GM19193 (cell line): ENCODE measurements at regions not wholly inside any gene's neighbourhood (a gene's known extent, or its start where the extent isn't known, plus 50 kb on each side); places are given as distances from the start of the nearest gene placed in this dataset.

Experiments used
- POLR2A ChIP-seq: IDR thresholded peaks from 4 replicates; pipeline ENCODE4 v1.6.1; 2011; ENCODE audit not compliant: insufficient read depth, insufficient read length; ENCODE audit errors: extremely low read depth

GRCh38 chrX:38879631-38880220 lies 78.5 kb downstream of the MID1IP1 start:
- TF ChIP-seq POLR2A = peak; percentile 30

DNA sequence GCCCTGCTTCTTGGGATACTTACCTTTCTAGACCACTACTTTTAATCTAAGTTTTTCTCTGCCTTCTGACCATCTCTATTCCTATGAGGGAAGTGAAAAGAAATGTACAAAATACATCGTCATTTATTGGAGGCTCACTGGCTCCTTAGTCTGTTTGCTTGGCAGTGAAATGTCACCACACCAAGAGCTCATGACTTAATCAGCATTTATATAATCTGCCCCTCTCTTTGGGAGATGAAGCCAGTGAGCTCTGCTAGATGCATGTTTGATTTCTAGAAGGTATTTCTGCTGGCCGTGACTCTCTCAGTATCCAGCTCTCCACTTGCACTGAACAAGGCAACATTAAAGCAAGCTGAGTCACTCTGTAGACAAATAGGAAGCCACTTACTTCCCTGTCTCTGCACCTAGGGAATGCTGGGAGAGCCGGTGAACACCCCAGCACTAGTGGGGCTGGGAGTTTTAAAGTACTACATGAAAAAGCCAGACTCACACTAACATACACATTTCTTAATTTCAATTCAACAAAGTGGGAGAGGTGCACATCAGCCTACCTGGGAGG lies 79.1 kb downstream of the MID1IP1 start:
- TF ChIP-seq POLR2A = no peak

DNA sequence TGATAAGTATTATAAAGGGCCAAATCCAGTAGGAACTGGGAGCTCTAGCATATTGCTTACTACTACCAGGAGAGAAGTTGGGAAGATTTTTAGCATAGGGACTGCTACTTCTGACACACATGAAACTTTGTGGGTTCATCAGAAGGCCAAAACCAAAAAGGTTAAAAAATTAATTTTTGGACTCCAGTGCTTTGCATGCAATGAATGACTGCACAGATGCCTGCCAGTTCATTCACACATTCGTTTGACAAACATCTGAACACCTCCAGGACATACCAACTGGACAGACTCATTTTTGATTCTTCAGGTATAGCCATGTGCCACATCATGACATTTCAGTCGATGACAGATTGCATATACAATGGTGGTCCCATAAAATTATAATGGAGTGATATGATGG lies 79.8 kb downstream of the MID1IP1 start:
- TF ChIP-seq POLR2A = no peak

GRCh38 chrX:38881727-38882126 lies 80.5 kb downstream of the MID1IP1 start:
- no peak for TF ChIP-seq POLR2A

GRCh38 chrX:38882894-38883626 lies 81.8 kb downstream of the MID1IP1 start:
- no peak for TF ChIP-seq POLR2A

GRCh38 chrX:38886112-38886511 lies 84.9 kb downstream of the MID1IP1 start:
- TF ChIP-seq POLR2A = no peak

- no peak for TF ChIP-seq POLR2A
These were observed 86.0 kb downstream of the MID1IP1 start for GRCh38 chrX:38887222-38887621.

DNA sequence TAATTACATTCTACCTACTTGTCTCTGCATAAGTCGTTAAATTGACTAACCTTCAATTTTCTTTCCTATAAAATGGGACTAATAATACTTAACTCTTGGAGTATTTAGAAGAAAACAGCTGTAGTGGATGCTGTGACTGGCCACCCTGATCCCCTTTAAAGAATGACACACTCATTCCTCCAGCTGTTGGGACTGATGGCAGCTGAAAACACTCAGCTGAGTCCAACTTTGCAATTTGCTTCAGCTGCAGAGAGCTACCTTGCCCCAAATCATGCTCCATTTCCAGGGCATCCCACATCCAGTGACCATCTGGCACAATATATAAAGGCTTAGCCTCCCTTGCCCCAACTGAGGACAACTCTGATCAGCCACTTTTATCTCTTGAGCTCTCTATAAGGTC lies 89.1 kb downstream of the MID1IP1 start:
- no peak for TF ChIP-seq POLR2A

DNA sequence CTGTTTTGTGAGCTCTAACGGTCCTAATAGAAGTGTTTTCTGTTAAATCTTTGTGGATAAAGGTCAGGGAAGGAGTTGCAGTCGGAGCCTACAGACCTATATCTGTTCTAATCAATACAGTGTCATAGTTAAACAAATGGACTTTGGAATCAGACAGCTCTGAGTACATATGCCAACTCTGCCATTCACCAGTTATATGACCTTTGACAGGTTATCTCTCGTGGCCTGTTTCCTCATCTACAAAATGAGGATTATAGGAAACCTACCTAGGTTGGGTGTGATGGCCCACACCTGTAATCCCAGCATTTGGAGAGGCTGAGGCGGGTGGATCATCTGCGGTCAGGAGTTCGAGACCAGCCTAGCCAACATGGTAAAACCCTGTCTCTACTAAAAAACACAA lies 89.7 kb downstream of the MID1IP1 start:
- TF ChIP-seq POLR2A = no peak

DNA sequence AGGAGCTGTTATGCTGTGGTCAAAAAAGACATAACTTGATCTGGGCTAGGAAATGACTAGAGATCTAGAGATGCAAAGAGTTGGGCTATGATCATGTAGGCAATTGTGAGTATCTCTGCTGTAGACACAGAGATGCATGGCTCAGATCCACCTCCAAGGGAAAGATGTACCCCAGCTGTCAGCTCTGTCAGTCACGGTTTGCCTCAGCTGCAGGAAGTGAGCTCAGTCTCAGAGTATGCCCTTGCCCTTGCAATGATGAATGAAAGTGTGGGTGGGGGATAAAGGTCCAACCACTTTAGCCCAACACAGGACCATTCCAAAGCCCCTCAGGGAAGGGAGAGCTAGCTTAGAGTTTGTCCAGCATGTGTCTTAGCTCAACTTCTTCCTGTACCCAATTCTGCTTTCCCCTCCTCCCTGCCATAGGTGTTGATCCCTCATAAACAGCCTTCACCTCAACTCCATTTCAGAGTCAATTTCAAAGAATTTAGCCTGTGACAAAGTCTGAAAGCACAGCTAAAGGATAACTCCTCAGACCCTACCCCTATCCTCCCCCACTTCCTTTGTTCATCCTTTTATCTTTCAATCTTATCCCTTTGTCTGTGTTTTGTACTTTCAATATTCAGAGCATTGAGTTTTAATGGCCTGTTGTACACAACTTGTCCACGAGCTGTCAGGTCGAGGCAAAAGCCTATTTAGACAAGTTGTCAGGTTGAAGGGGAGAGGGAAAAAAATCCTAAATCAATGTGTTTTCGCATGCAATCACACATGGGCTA lies 90.6 kb downstream of the MID1IP1 start:
- TF ChIP-seq POLR2A = no peak

DNA sequence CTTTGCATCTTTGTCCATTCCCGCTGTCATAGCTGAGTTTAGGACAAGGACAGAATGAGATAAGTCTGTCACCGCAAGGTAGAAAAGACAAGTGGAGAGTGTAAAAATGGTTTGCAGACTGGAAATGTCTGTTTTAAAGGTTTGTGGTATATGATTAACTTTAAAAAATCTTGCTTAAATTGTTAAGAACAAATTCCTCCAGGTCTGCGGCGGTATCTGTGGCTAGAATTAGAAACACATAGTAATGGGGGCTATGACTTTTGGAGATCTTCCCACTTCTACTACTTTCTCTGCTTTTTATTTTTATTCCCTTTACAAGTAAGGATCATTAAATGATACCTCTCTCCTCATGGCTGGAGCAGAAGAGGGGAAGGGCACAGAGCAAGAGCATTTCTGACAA lies 92.2 kb downstream of the MID1IP1 start:
- no peak for TF ChIP-seq POLR2A

- TF ChIP-seq POLR2A = no peak
These were observed 94.5 kb downstream of the MID1IP1 start for GRCh38 chrX:38895775-38896174.

DNA sequence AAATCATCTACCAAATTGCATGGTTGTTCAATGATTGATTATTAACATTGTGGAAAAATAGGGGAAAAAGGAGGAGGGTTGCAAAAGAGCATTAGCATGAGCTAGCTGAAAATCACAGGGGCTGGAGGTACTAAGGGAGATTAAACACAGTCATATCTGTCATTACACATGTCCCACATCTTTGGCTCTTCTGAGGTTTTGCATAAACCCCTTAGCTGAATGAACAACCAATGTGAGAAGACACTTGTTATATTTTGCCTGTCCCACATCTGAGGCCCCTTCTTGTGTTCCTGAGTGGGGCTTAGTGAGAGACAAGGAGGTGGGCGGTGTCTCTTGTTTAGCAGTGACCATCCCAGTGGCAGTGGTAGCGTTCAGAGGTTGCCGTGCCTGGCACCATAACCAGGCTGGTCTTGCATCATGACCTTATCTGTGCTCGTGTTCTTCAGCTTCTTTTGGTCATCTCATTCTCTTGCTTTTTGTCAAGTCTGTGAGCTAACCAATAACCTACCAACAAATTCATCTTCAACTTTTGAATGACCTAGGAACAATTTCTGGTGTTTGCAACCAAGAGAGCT lies 95.6 kb downstream of the MID1IP1 start:
- TF ChIP-seq POLR2A = no peak

DNA sequence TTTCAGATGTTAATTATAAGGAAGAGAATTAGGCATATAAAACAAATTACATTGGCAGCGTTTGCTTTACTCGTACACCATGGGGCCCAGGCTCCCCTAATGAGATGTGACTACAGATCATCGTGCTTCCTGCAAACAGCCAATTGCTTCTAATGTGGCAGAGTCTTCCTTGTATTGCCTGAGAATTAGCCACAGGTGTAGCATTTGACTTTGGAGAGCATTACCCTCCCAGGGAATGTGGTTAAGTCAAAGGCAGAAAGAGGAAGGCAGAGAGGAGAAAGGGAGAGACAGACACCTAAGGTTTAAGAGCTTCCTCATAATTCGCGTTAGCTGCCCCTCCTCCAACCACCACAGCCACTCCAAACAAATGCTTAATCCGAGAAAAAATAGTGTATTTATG lies 97.0 kb downstream of the MID1IP1 start:
- TF ChIP-seq POLR2A = no peak

DNA sequence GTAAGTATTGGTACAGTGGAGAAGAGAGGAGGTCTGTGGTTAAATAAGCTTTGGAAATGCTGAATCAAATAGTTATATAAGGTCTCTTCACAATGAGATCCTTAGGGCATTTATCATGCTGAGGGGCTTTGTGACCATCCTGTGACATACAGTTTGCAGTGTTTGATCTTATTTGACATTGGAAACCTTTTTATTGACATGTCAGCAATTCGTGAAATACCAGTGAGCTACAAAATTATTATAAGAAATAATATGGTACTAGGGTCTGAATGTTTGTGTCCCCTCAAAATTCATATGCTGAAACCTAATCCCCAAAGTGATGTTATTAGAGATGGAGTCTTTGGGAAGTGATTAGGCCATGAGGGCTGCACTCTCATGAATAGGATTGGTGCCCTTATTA lies 98.4 kb downstream of the MID1IP1 start:
- TF ChIP-seq POLR2A = no peak
